ENCODE measurements at regions not wholly inside any gene's neighbourhood (a gene's known extent, or its start where the extent isn't known, plus 50 kb on each side); places are given as distances from the start of the nearest gene placed in this dataset.
"Not testable (repeated sequence)": the region's sequence is repeated elsewhere in the genome, so short reads cannot be mapped to it uniquely, and the experiment has no call there.

DNA sequence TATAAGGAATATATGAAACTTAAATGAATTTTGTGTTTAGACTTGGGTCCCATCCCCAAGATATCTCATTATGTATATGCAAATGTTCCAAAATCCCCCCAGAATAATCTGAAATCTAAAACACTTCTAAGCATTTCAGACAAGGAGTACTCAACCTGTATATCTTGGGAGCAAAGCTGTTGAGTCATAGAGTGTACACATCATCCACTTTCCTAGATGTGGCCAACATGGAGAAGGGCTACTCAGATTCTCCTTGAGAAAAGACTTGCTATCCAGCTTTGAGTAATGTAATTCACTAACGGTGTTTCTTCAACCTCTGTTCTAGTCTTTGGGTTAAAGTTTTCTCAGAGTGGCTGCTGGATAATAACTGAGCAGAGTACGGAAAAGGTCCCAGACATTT lies 215.5 kb upstream of the POU1F1 start:
- H3K9me3 Mint-ChIP-seq: no peaks in the 10 kb centered on the region
- intact Hi-C loops (cut with micrococcal nuclease): no loop called here
- no peak overlapping the region for H3K27ac Mint-ChIP-seq
- H3K36me3 Mint-ChIP-seq: no peaks in the 10 kb centered on the region
- H3K4me3 Mint-ChIP-seq: no peak overlapping the region
- no peaks in the 10 kb centered on the region for H3K4me1 Mint-ChIP-seq (ENCODE audit: low read depth)
- CTCF ChIA-PET: no interaction called here
- POLR2A ChIA-PET: no interaction called here
- DNase-seq: no peak
- no peaks in the 10 kb centered on the region for H3K27me3 Mint-ChIP-seq

- H3K36me3 Mint-ChIP-seq: no peaks in the 10 kb centered on the region
- peaks cover 4% of the 10 kb centered on the region for H3K9me3 Mint-ChIP-seq
- no peak overlapping the region for H3K27ac Mint-ChIP-seq
- intact Hi-C loops (cut with micrococcal nuclease): no loop called here
- no peaks in the 10 kb centered on the region for H3K27me3 Mint-ChIP-seq
- ChIA-PET POLR2A (no interaction called here), CTCF (interaction anchor here (0.7 kb wide), 1 partner anchor 10 kb away, joined by 3 read pairs; no protein-coding TSS in a partner anchor)
- H3K4me3 Mint-ChIP-seq: no peak overlapping the region
- no peak for DNase-seq
- H3K4me1 Mint-ChIP-seq (ENCODE audit: low read depth): no peaks in the 10 kb centered on the region
Observed at GRCh38 chr3:87489892-87490291, 213.5 kb upstream of the POU1F1 start.

- Mint-ChIP-seq H3K27ac (no peak overlapping the region), H3K9me3 (peaks cover 4% of the 10 kb centered on the region), H3K4me1 (ENCODE audit: low read depth) (no peaks in the 10 kb centered on the region), H3K36me3 (no peaks in the 10 kb centered on the region), H3K4me3 (no peak overlapping the region), H3K27me3 (no peaks in the 10 kb centered on the region)
- DNase-seq: no peak
- ChIA-PET POLR2A (no interaction called here), CTCF (no interaction called here)
- intact Hi-C loops (cut with micrococcal nuclease): no loop called here
Observed at GRCh38 chr3:87488765-87489164, 212.4 kb upstream of the POU1F1 start.

GRCh38 chr3:87486635-87487034 lies 210.3 kb upstream of the POU1F1 start:
- H3K27me3 Mint-ChIP-seq; H3K27ac Mint-ChIP-seq; H3K4me3 Mint-ChIP-seq; DNase-seq; POLR2A ChIA-PET; CTCF ChIA-PET; H3K36me3 Mint-ChIP-seq; H3K4me1 Mint-ChIP-seq (ENCODE audit: low read depth); intact Hi-C loops (cut with micrococcal nuclease); H3K9me3 Mint-ChIP-seq: not testable (repeated sequence)

DNA sequence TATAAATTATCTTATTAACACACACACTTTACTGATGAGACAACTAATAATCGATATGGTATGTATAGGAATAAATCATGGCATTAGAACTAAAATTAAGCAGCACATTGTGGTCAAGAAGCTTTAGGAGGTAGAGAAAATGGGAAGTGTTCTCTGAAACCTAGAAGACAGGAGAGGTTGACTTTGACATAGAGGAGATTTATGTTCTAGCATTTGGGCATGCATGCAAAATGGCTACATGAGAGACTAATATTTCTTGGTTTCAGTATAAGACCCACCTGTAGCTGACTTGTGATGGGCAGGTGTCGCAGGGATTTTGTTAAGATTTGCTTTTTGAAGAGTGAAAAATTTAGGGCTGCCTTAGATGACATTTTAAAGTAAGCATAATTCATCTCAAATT lies 209.7 kb upstream of the POU1F1 start:
- ChIA-PET POLR2A (no interaction called here), CTCF (no interaction called here)
- peaks cover 4% of the 10 kb centered on the region for H3K9me3 Mint-ChIP-seq
- intact Hi-C loops (cut with micrococcal nuclease): no loop called here
- no peak overlapping the region for H3K4me3 Mint-ChIP-seq
- no peaks in the 10 kb centered on the region for H3K4me1 Mint-ChIP-seq (ENCODE audit: low read depth)
- H3K36me3 Mint-ChIP-seq: no peaks in the 10 kb centered on the region
- H3K27me3 Mint-ChIP-seq: no peaks in the 10 kb centered on the region
- H3K27ac Mint-ChIP-seq: no peak overlapping the region
- DNase-seq: no peak

DNA sequence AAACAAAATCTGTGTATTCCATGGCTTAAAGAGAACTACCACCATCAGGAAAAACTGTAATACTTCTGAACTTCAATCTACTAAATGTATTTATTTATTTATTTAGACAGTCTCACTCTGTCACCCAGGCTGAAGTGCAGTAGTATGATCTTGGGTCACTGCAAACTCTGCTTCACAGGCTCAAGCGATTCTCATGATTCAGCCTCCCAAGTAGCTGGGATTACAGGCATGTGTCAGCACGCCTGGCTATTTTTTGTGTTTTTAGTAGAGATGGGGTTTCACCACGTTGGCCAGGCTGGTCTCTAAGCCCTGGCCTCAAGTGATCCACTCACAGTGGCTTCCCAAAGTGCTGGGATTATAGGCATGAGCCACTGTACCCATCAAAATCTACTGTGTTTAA lies 202.3 kb upstream of the POU1F1 start:
- Mint-ChIP-seq H3K4me3 (no peak overlapping the region), H3K9me3 (peaks cover 4% of the 10 kb centered on the region), H3K4me1 (ENCODE audit: low read depth) (no peaks in the 10 kb centered on the region), H3K36me3 (no peaks in the 10 kb centered on the region), H3K27ac (no peak overlapping the region), H3K27me3 (no peaks in the 10 kb centered on the region)
- POLR2A ChIA-PET: no interaction called here
- DNase-seq: no peak
- CTCF ChIA-PET: no interaction called here
- intact Hi-C loops (cut with micrococcal nuclease): no loop called here

DNA sequence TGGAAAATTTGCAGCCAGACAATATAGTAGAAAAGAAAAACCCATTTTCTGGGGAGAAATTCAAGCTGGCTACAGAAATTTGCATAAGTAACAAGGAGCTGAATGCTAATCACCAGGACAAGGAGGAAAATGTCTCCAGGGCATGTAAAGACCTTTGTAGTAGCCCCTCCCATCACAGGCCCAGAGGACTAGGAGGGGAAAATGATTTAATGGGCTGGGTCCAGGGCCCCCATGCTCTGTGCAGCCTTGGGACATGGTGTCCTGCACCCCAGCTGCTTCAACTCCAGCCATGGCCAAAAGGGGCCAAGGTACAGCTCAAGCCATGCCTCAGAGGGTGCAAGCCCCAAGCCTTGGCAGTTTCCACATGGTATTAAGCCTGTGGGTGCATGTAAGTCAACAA lies 197.6 kb upstream of the POU1F1 start:
- Mint-ChIP-seq H3K27me3 (no peaks in the 10 kb centered on the region), H3K27ac (no peak overlapping the region), H3K4me3 (no peak overlapping the region), H3K9me3 (no peaks in the 10 kb centered on the region), H3K36me3 (no peaks in the 10 kb centered on the region), H3K4me1 (ENCODE audit: low read depth) (no peaks in the 10 kb centered on the region)
- POLR2A ChIA-PET: no interaction called here
- intact Hi-C loops (cut with micrococcal nuclease): no loop called here
- CTCF ChIA-PET: no interaction called here
- DNase-seq: no peak

- intact Hi-C loops (cut with micrococcal nuclease): no loop called here
- no peaks in the 10 kb centered on the region for H3K4me1 Mint-ChIP-seq (ENCODE audit: low read depth)
- DNase-seq: no peak
- peaks cover 8% of the 10 kb centered on the region for H3K9me3 Mint-ChIP-seq
- no peak overlapping the region for H3K27ac Mint-ChIP-seq
- H3K36me3 Mint-ChIP-seq: no peaks in the 10 kb centered on the region
- H3K27me3 Mint-ChIP-seq: no peaks in the 10 kb centered on the region
- POLR2A ChIA-PET: no interaction called here
- CTCF ChIA-PET: no interaction called here
- H3K4me3 Mint-ChIP-seq: no peak overlapping the region
Observed at GRCh38 chr3:87468938-87469337, 192.6 kb upstream of the POU1F1 start.

DNA sequence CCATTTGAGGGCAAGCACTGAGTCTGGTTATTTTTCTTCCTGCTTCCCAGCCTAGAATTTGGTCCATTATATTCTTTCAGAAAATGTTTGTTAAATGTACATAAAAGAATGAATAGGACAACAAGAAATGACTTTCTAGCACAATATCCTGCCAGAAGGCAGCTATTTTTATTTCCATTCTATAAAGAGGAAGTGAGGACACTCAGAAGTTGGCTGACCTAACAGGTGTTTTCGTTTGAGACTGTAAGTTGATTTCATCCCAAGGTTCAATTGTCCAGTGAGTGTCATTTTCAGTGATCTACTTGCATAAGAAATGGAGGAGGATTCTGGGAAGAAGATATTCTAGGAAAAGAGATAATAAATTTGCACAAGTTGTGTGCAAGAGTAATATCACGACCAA lies 191.9 kb upstream of the POU1F1 start:
- no peak for DNase-seq
- Mint-ChIP-seq H3K27ac (no peak overlapping the region), H3K4me1 (ENCODE audit: low read depth) (no peaks in the 10 kb centered on the region), H3K4me3 (no peak overlapping the region), H3K9me3 (peaks cover 8% of the 10 kb centered on the region), H3K27me3 (no peaks in the 10 kb centered on the region), H3K36me3 (no peaks in the 10 kb centered on the region)
- intact Hi-C loops (cut with micrococcal nuclease): no loop called here
- ChIA-PET CTCF (no interaction called here), POLR2A (no interaction called here)

DNA sequence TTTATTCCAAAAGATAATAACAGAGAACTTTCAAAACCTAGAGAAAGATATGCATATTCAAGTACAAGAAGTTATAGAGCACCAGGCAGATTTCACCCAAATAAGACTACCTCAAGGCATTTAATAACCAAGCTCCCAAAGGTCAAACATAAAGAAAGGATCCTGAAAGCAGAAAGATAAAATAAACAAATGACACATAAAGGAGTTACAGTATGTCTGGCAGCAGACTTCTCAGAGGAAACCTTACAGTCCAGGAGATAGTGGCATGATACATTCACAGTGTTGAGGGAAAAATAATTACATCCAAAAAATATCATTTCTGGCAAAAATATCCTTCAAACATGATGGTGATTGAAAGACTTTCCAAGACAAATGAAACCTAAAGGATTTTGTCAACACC lies 185.8 kb upstream of the POU1F1 start:
- no peaks in the 10 kb centered on the region for H3K27me3 Mint-ChIP-seq
- no peaks in the 10 kb centered on the region for H3K4me1 Mint-ChIP-seq (ENCODE audit: low read depth)
- no peak overlapping the region for H3K4me3 Mint-ChIP-seq
- no peaks in the 10 kb centered on the region for H3K36me3 Mint-ChIP-seq
- peaks cover 8% of the 10 kb centered on the region for H3K9me3 Mint-ChIP-seq
- POLR2A ChIA-PET: no interaction called here
- DNase-seq: no peak
- intact Hi-C loops (cut with micrococcal nuclease): no loop called here
- CTCF ChIA-PET: no interaction called here
- H3K27ac Mint-ChIP-seq: no peak overlapping the region

- Mint-ChIP-seq H3K36me3 (no peaks in the 10 kb centered on the region), H3K9me3 (peaks cover 8% of the 10 kb centered on the region), H3K27ac (no peak overlapping the region), H3K4me3 (no peak overlapping the region), H3K27me3 (peaks cover 3% of the 10 kb centered on the region), H3K4me1 (ENCODE audit: low read depth) (no peaks in the 10 kb centered on the region)
- intact Hi-C loops (cut with micrococcal nuclease): no loop called here
- no peak for DNase-seq
- POLR2A ChIA-PET: no interaction called here
- CTCF ChIA-PET: no interaction called here
Observed at GRCh38 chr3:87461443-87461842, 185.1 kb upstream of the POU1F1 start.

- Mint-ChIP-seq H3K4me1 (ENCODE audit: low read depth) (no peaks in the 10 kb centered on the region), H3K27ac (no peak overlapping the region), H3K9me3 (peaks cover 6% of the 10 kb centered on the region), H3K36me3 (no peaks in the 10 kb centered on the region), H3K27me3 (peaks cover 3% of the 10 kb centered on the region), H3K4me3 (no peak overlapping the region)
- intact Hi-C loops (cut with micrococcal nuclease): no loop called here
- no peak for DNase-seq
- ChIA-PET CTCF (no interaction called here), POLR2A (no interaction called here)
Observed at GRCh38 chr3:87461036-87461435, 184.7 kb upstream of the POU1F1 start.

- intact Hi-C loops (cut with micrococcal nuclease): no loop called here
- H3K36me3 Mint-ChIP-seq: no peaks in the 10 kb centered on the region
- DNase-seq: no peak
- H3K4me1 Mint-ChIP-seq (ENCODE audit: low read depth): no peaks in the 10 kb centered on the region
- no peak overlapping the region for H3K27ac Mint-ChIP-seq
- H3K4me3 Mint-ChIP-seq: no peak overlapping the region
- ChIA-PET CTCF (no interaction called here), POLR2A (no interaction called here)
- H3K9me3 Mint-ChIP-seq: peaks cover 9% of the 10 kb centered on the region
- H3K27me3 Mint-ChIP-seq: no peaks in the 10 kb centered on the region
Observed at GRCh38 chr3:87448558-87448957, 172.2 kb upstream of the POU1F1 start.

- no peak for DNase-seq
- H3K4me3 Mint-ChIP-seq: no peak overlapping the region
- intact Hi-C loops (cut with micrococcal nuclease): no loop called here
- H3K9me3 Mint-ChIP-seq: peaks cover 9% of the 10 kb centered on the region
- POLR2A ChIA-PET: no interaction called here
- H3K36me3 Mint-ChIP-seq: no peaks in the 10 kb centered on the region
- H3K27me3 Mint-ChIP-seq: no peaks in the 10 kb centered on the region
- no peaks in the 10 kb centered on the region for H3K4me1 Mint-ChIP-seq (ENCODE audit: low read depth)
- no peak overlapping the region for H3K27ac Mint-ChIP-seq
- CTCF ChIA-PET: no interaction called here
Observed at GRCh38 chr3:87446849-87447387, 170.5 kb upstream of the POU1F1 start.

Measured in activated CD4-positive, alpha-beta memory T cell treated with anti-CD3 and anti-CD28 coated beads for 36 hours (primary cell).